B cell (primary cell): ENCODE measurements at regions not wholly inside any gene's neighbourhood (a gene's known extent, or its start where the extent isn't known, plus 50 kb on each side); places are given as distances from the start of the nearest gene placed in this dataset.

Source experiments
- EZH2 ChIP-seq: IDR thresholded peaks from 2 replicates; pipeline ENCODE4 v1.6.1; 2012; ENCODE audit warnings: borderline replicate concordance, low read depth, mild to moderate bottlenecking, moderate library complexity, low read length; ENCODE audit not compliant: insufficient read depth, poor library complexity, severe bottlenecking
- TF ChIP-seq, protein P1 (sequence below): fragments of 200-600 bp; IDR thresholded peaks from one replicate; pipeline ENCODE4 v1.8.0; 2022; ENCODE audit warnings: antibody characterized with exemption, mild to moderate bottlenecking

DNA sequence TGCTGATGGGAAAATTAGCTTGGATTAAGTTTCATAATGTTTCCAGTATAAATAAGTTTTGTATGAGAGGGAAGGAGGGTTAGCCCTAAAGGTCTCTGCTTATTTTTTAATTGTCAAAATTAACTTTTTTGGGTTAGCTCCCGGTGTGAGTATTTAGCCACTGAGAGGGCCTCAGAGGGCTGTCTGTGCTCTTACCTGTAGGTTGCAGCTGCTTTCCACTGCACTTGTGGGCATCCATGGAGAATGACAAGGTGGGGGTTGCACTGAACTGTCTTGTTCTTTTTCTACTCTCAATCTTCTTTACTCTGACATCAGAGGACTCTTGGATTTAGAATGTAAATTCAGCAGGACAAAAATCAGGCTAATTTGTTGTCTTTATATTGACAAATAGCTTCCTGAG is 81.4 kb downstream of the CD164 start:
- TF ChIP-seq, protein P1, sequence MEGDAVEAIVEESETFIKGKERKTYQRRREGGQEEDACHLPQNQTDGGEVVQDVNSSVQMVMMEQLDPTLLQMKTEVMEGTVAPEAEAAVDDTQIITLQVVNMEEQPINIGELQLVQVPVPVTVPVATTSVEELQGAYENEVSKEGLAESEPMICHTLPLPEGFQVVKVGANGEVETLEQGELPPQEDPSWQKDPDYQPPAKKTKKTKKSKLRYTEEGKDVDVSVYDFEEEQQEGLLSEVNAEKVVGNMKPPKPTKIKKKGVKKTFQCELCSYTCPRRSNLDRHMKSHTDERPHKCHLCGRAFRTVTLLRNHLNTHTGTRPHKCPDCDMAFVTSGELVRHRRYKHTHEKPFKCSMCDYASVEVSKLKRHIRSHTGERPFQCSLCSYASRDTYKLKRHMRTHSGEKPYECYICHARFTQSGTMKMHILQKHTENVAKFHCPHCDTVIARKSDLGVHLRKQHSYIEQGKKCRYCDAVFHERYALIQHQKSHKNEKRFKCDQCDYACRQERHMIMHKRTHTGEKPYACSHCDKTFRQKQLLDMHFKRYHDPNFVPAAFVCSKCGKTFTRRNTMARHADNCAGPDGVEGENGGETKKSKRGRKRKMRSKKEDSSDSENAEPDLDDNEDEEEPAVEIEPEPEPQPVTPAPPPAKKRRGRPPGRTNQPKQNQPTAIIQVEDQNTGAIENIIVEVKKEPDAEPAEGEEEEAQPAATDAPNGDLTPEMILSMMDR: no peak
- TF ChIP-seq EZH2: no peak
